IPS-15b (cell line): ENCODE measurements at regions not wholly inside any gene's neighbourhood (a gene's known extent, or its start where the extent isn't known, plus 50 kb on each side); places are given as distances from the start of the nearest gene placed in this dataset.

Experiments used
- H3K27me3 ChIP-seq: one replicate; pipeline ENCODE4 v1.6.1; 2013; ENCODE audit warnings: low read length; ENCODE audit not compliant: control insufficient read depth, insufficient read depth
- H3K36me3 ChIP-seq: one replicate; pipeline ENCODE4 v1.6.1; 2013; ENCODE audit warnings: low read length; ENCODE audit not compliant: control insufficient read depth, insufficient read depth
- H3K4me1 ChIP-seq: one replicate; pipeline ENCODE4 v1.6.1; 2013; ENCODE audit warnings: mild to moderate bottlenecking, low read length; ENCODE audit not compliant: control insufficient read depth, insufficient read depth
- H3K4me3 ChIP-seq: one replicate; pipeline ENCODE4 v1.5.1; 2013; ENCODE audit warnings: low read depth, low read length
- H3K9ac ChIP-seq: one replicate; pipeline ENCODE4 v1.6.1; 2013; ENCODE audit warnings: low read depth, mild to moderate bottlenecking, low read length
- H3K9me3 ChIP-seq: one replicate; pipeline ENCODE4 v1.6.1; 2013; ENCODE audit warnings: mild to moderate bottlenecking, low read length; ENCODE audit not compliant: control insufficient read depth, insufficient read depth

DNA sequence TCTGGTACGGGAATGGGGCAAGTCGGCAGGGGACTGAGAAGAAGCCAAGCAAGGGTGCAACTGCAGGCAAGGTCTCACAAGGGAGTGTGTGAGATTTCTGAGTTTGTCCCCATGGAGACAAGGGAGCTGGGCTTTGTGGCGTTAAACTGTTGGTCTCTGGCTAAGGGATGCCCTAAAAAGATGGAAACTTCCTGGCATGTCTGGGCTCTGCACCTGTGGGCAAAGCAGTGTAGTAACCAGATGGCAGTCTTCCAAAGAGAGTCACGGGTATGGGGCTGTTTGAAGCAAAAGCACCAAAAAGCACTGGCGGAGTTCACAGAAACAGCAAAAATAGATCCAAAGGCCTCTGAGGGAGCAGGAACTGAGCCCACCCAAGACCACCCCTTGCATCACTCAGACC, 104.8 kb upstream of the SLC44A3 start:
- no peaks in the 10 kb centered on the region for H3K9me3 ChIP-seq
- H3K4me3 ChIP-seq: no peak overlapping the region
- no peaks in the 10 kb centered on the region for H3K27me3 ChIP-seq
- no peak overlapping the region for H3K9ac ChIP-seq
- peaks cover 6% of the 10 kb centered on the region for H3K4me1 ChIP-seq
- no peaks in the 10 kb centered on the region for H3K36me3 ChIP-seq

DNA sequence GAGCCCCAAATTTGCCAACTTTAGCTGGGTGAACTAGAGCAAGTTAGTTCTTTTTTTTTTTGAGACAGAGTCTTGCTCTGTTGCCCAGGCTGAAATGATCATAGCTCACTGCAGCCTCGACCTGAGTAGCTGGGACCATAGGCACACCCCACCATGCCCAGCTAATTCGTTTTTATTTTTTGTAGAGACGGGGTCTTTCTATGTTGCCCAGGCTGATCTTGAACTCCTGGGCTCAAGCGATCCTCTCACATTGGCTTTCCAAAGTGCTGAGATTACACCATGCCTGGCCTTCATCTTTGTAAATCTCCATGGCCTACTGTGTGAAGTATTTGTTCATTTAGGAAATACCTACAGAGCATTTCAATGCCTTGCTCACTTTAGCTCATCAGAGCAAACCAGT, 105.6 kb upstream of the SLC44A3 start:
- Histone ChIP-seq H3K4me1 (peaks cover 6% of the 10 kb centered on the region), H3K36me3 (no peaks in the 10 kb centered on the region), H3K9me3 (no peaks in the 10 kb centered on the region), H3K9ac (peak overlapping the region; percentile 47), H3K4me3 (no peak overlapping the region), H3K27me3 (no peaks in the 10 kb centered on the region)

DNA sequence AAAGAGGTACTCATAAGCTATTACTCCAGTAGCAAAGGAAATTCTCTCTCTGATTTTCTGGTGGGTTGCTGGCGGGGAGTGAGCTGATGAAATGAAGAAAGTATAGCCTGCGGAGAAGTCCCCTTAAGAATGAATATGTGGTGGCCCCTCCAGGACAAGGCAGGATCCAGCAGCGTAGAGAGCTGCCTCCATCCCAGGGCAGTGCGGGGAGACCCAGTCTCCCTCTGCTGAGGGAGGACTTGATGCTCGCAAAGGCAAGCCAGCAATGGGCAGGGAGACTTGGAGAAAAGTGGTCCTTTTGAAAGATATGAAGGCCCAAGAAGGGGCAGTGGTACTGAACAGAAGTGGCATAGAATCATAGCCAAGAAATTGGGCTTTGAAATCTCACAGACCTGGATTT, 106.0 kb upstream of the SLC44A3 start:
- Histone ChIP-seq H3K4me1 (peaks cover 6% of the 10 kb centered on the region), H3K9ac (peak overlapping the region; percentile 47), H3K36me3 (no peaks in the 10 kb centered on the region), H3K27me3 (no peaks in the 10 kb centered on the region), H3K9me3 (no peaks in the 10 kb centered on the region), H3K4me3 (no peak overlapping the region)

DNA sequence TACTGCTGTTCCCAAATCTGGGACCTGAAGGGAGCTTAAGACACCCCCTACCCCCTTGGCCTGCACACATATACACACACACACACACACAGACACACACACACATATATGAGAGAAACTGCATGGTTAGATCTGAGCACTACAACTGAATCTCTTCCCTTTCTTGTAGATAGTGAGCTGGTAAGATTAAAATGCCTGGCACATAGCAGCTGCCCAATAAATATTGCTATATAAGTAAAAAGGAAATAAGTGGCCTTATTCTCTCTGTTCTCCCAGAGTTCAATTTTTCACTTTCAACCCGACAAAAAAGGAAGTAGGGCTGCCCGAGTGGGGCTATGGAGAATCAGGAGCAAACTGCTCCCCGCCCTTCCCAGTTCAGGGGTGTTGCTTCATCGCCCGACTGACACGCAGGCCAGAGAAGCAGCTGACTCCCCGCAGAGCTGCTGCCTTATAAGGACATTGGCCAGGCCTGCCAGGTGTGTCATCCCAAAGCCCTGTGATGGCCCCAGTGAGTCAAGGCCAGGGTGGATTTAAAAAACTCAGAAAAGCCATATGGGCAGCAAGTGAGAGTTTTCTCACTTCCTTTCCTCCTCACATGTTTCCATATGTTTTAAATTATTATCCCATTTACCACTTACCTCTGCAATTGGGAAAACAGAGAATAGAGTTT, 106.5 kb upstream of the SLC44A3 start:
- H3K9me3 ChIP-seq: no peaks in the 10 kb centered on the region
- H3K4me3 ChIP-seq: no peak overlapping the region
- peaks cover 6% of the 10 kb centered on the region for H3K4me1 ChIP-seq
- no peak overlapping the region for H3K9ac ChIP-seq
- H3K27me3 ChIP-seq: no peaks in the 10 kb centered on the region
- no peaks in the 10 kb centered on the region for H3K36me3 ChIP-seq

DNA sequence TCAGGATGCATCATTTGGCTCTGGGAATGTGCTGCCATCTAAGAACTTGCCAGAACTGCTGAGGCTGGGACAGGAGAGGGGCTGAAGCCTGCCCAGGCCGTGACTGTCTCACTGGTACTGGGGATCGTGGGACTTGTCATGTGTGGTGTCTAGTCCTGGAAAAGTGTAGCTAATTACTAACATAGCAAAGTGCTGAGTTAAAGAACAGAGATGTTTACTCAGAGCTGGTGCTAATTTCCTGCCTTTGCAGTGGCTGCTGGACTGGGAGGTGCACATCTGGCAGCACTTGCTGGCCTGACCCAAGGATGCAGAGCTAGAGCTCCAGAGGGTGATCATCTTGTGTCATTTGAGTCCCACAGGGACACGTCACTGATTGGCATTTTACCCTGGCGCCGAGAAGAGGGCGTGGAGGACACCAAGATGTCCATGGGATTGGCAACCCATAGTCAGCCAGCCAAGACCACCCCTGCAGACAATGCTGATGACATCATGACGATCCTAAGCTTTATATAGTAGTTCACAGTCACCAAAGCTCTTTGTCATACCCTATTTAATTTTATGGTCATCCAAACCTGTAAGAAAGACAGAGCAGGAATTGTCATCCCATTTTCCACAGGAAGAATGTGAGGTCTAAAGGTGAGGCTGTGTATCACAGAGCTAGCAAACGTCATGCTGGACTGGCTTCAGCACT, 110.1 kb upstream of the SLC44A3 start:
- Histone ChIP-seq H3K36me3 (no peaks in the 10 kb centered on the region), H3K4me1 (peaks cover 6% of the 10 kb centered on the region)

DNA sequence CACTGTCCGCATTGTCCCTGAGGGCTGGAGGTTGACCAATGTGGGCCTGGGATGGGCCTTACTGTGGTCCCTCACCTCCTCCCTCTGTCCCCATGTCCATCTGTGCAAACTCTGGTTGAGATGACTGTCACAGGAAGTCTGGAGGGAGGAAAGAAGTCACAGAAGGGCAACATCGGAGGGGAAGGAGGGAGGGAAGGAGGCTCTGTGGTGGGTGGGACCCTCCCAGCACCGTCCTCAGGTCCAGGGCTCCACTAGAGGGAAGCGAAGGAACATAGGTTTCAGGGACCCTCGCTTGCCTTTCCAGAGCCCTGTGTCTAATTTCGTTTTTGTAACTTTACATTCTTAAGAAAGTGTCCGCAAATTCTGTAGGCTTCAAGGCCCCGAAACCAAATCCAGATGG, 111.3 kb upstream of the SLC44A3 start:
- no peaks in the 10 kb centered on the region for H3K9me3 ChIP-seq
- H3K9ac ChIP-seq: no peak overlapping the region
- peaks cover 6% of the 10 kb centered on the region for H3K4me1 ChIP-seq
- H3K27me3 ChIP-seq: no peaks in the 10 kb centered on the region
- no peak overlapping the region for H3K4me3 ChIP-seq
- no peaks in the 10 kb centered on the region for H3K36me3 ChIP-seq

More for the DNA sequence above, 110.1 kb upstream of the SLC44A3 start:
- Histone ChIP-seq H3K9ac (no peak overlapping the region), H3K9me3 (no peaks in the 10 kb centered on the region), H3K27me3 (no peaks in the 10 kb centered on the region), H3K4me3 (no peak overlapping the region)

DNA sequence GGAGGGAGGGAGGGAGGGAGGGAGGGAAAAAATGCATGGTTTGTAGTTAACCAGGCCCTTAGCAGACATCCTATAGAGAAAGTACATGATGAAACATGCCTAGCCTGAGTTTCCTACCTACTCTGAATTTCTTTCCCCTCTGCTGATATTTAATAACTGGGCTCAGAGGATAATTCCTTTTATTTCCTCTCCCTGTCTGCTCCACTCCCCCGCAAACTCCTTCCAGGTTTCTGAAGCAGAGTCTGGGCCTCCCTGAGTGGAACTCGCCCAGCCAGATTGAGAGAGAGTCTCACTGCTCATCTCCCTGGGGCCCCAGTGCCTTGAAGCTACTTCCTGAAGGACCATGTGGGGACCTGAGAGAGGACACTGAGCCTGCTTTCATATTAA, 111.9 kb upstream of the SLC44A3 start:
- Histone ChIP-seq H3K36me3 (no peaks in the 10 kb centered on the region), H3K9me3 (no peaks in the 10 kb centered on the region), H3K4me3 (no peak overlapping the region), H3K4me1 (peaks cover 3% of the 10 kb centered on the region), H3K9ac (no peak overlapping the region), H3K27me3 (no peaks in the 10 kb centered on the region)

DNA sequence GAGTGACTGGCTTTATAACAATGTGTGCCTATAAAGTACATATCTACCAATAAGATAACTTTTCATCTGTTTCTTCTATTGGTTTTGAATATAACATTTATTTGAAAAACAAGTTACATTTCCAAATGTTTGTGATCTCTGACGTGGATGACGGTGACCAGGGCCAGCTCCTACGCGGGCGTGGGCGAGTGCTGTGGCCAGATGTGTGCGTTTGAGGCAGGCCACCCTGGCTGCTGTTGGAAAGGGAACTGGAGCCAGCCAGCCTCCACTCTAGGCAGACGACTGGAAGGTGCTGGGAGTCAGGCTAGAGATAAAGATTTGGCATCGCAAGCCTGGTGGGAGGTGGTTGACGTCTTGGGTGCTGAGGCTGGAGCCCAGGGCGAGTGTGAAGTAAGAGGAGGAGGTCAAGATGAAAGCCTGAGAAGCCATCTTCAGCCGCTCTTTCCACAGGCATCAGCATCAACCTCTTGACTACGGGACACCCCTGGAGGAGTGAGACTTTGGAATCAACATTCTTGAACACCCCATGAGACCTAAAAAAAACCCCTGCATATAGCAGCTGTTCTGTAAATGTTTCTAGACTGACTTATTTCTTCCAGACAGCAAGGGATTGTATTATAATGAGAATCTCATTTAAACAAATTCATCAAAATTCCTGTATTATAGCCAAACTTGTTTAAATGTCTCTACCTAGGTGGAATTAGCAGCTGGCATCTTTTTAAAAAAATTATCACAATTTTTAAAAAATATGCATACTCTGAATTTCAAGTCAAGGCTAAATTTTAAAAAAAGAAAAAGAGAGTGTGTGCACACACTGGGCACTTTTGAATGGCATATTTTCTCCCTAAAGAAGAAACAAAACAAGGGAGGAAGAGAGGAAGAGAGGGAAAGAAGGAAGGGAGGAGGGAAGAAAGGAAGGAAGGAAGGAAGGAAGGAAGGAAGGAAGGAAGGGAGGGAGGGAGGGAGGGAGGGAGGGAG, 112.5 kb upstream of the SLC44A3 start:
- H3K9me3 ChIP-seq: no peaks in the 10 kb centered on the region
- H3K27me3 ChIP-seq: no peaks in the 10 kb centered on the region
- H3K4me1 ChIP-seq: no peaks in the 10 kb centered on the region
- no peaks in the 10 kb centered on the region for H3K36me3 ChIP-seq
- no peak overlapping the region for H3K9ac ChIP-seq
- H3K4me3 ChIP-seq: no peak overlapping the region

DNA sequence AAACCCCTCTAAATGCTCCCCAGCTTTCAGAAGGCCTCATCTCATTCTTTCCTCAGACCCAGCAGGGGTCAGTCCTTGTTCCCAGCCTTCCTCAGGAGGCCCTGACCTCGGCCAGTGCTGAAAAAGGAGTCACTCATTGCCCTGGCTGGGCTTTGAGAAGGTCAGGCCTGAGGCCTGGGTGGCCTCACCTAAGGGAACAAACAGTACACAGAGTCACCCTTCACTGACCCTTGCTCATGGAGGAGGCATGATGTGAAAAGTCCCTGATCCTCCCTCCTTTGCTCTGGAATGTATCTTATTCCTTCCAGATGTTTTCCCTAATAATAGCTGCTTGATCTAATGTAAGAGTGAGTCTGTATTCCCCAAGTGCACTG, 117.7 kb upstream of the SLC44A3 start:
- Histone ChIP-seq H3K36me3 (no peaks in the 10 kb centered on the region), H3K9me3 (no peaks in the 10 kb centered on the region), H3K4me3 (no peak overlapping the region), H3K4me1 (peaks cover 3% of the 10 kb centered on the region), H3K9ac (no peak overlapping the region), H3K27me3 (no peaks in the 10 kb centered on the region)

DNA sequence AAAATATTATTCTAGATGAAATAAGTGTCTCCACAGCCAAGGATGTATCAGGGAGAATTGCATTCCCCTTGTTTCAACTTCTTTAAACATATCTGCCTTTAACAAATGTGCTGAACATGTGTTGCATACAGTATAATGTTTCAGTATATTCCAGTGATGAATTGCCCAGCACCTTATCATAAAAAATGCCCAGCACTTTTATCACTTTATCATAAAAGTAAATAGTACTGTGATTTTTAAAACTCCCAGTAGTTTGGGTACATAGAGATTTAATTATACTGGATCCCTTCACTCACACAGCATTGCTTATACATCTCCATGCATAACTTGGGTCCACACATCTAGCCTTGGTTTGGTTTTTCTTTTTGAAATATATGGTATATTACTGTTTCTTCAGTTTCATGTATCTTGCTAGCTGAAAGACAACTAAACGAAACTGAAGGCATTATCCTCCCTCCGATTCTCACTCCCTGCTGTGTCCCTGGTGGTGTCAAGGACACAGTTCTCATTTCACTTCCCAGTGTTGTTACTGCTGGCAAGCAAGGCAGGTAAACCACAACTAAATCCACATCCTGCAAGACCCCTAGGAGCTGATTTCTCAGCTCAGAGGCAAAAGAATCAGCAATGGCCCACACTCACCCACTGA, 118.2 kb upstream of the SLC44A3 start:
- Histone ChIP-seq H3K4me3 (no peak overlapping the region), H3K9ac (no peak overlapping the region), H3K36me3 (no peaks in the 10 kb centered on the region), H3K9me3 (no peaks in the 10 kb centered on the region), H3K4me1 (peaks cover 3% of the 10 kb centered on the region), H3K27me3 (no peaks in the 10 kb centered on the region)

DNA sequence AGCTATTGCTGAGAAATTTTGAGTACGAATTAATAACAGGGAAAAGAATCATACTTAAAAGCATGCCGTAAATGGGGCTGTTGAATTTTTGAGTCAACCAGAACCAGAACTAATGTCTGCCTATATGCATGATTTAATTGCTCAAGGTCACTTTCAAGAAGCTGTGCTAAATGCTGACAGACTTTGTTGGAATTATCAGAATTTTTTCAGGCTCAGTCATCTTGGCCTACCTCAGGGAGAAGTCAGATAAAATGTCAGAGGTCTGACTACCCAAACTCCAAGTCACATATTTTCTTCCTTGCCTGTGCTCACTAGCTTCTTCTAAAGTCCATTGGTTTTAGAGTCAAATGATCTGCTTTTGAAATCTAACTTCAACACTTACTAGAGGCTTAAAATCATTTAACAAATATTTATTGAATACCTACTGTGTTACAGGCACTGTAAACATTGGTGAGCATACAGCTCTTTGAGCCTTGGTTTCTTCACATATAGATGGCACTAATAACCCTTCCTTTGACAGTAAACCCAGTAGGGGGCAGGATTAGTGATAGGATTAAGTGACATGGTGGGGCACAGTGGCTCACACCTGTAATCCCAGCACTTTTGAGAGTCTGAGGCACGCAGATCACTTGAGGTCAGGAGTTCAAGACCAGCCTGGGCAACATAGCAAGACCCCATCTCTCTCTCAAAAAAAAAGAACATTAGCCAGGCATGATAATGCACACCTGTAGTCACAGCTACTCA, 121.2 kb upstream of the SLC44A3 start:
- no peaks in the 10 kb centered on the region for H3K36me3 ChIP-seq
- H3K9me3 ChIP-seq: no peaks in the 10 kb centered on the region
- peaks cover 3% of the 10 kb centered on the region for H3K4me1 ChIP-seq
- no peaks in the 10 kb centered on the region for H3K27me3 ChIP-seq
- no peak overlapping the region for H3K4me3 ChIP-seq
- no peak overlapping the region for H3K9ac ChIP-seq
